ENCODE measurements at regions not wholly inside any gene's neighbourhood (a gene's known extent, or its start where the extent isn't known, plus 50 kb on each side); places are given as distances from the start of the nearest gene placed in this dataset.

GRCh38 chr2:121860758-121861227, 105.3 kb downstream of the TSN start:
- H3K4me1 Mint-ChIP-seq = no peaks in the 10 kb centered on the region
- H3K36me3 Mint-ChIP-seq = no peaks in the 10 kb centered on the region
- TF ChIP-seq CTCF (IDR thresholded peaks at IDR 0.05) = no peak
- intact Hi-C loops (cut with micrococcal nuclease) = no loop called here
- no peak overlapping the region for H3K27ac ChIP-seq (ENCODE audit: low read length)
- no peaks in the 10 kb centered on the region for H3K4me1 ChIP-seq (ENCODE audit: control insufficient read depth, insufficient read depth, low read length)
- 79% methylated on average over 2 of the region's 3 CpGs for WGBS (ENCODE audit: insufficient coverage)
- H3K9me3 Mint-ChIP-seq = no peaks in the 10 kb centered on the region
- H3K27me3 ChIP-seq (ENCODE audit: control insufficient read depth, insufficient read depth, low read length) = no peaks in the 10 kb centered on the region
- no peak for DNase-seq
- no peak for ATAC-seq
- H3K4me3 ChIP-seq (ENCODE audit: low read length) = no peak overlapping the region
- H3K4me3 Mint-ChIP-seq = no peak overlapping the region
- no peak overlapping the region for H3K27ac Mint-ChIP-seq
- no peaks in the 10 kb centered on the region for H3K9me3 ChIP-seq (ENCODE audit: control insufficient read depth, insufficient read depth, low read length)
- H3K36me3 ChIP-seq (ENCODE audit: control insufficient read depth, insufficient read depth, low read length) = no peaks in the 10 kb centered on the region
- H3K27me3 Mint-ChIP-seq (ENCODE audit: low read depth in 2 of 2) = peaks cover 30 to 54% of the 10 kb centered on the region in 2 donors

GRCh38 chr2:121862286-121862685, 106.8 kb downstream of the TSN start:
- no peaks in the 10 kb centered on the region for H3K9me3 Mint-ChIP-seq
- no peaks in the 10 kb centered on the region for H3K36me3 ChIP-seq (ENCODE audit: control insufficient read depth, insufficient read depth, low read length)
- no peaks in the 10 kb centered on the region for H3K4me1 Mint-ChIP-seq
- TF ChIP-seq CTCF (IDR thresholded peaks at IDR 0.05) = no peak
- ATAC-seq = no peak
- no peaks in the 10 kb centered on the region for H3K36me3 Mint-ChIP-seq
- no peaks in the 10 kb centered on the region for H3K4me1 ChIP-seq (ENCODE audit: control insufficient read depth, insufficient read depth, low read length)
- no peak overlapping the region for H3K4me3 ChIP-seq (ENCODE audit: low read length)
- DNase-seq = no peak
- H3K27me3 ChIP-seq (ENCODE audit: control insufficient read depth, insufficient read depth, low read length) = no peaks in the 10 kb centered on the region
- no peaks in the 10 kb centered on the region for H3K9me3 ChIP-seq (ENCODE audit: control insufficient read depth, insufficient read depth, low read length)
- no peak overlapping the region for H3K27ac Mint-ChIP-seq
- H3K4me3 Mint-ChIP-seq = no peak overlapping the region
- intact Hi-C loops (cut with micrococcal nuclease) = no loop called here
- H3K27ac ChIP-seq (ENCODE audit: low read length) = no peak overlapping the region
- H3K27me3 Mint-ChIP-seq (ENCODE audit: low read depth in 2 of 2) = peaks cover 17 to 41% of the 10 kb centered on the region in 2 donors
- WGBS (ENCODE audit: insufficient coverage) = 88% methylated on average over 4 of the region's 4 CpGs

- Mint-ChIP-seq H3K9me3 (no peaks in the 10 kb centered on the region), H3K4me1 (no peaks in the 10 kb centered on the region), H3K27me3 (ENCODE audit: low read depth in 2 of 2) (peaks cover 14 to 25% of the 10 kb centered on the region in 2 donors), H3K36me3 (no peaks in the 10 kb centered on the region), H3K27ac (no peak overlapping the region), H3K4me3 (no peak overlapping the region)
- Histone ChIP-seq H3K4me3 (ENCODE audit: low read length) (no peak overlapping the region), H3K27me3 (ENCODE audit: control insufficient read depth, insufficient read depth, low read length) (no peaks in the 10 kb centered on the region), H3K4me1 (ENCODE audit: control insufficient read depth, insufficient read depth, low read length) (no peaks in the 10 kb centered on the region), H3K27ac (ENCODE audit: low read length) (no peak overlapping the region), H3K36me3 (ENCODE audit: control insufficient read depth, insufficient read depth, low read length) (no peaks in the 10 kb centered on the region), H3K9me3 (ENCODE audit: control insufficient read depth, insufficient read depth, low read length) (no peaks in the 10 kb centered on the region)
- ATAC-seq = no peak
- no peak for TF ChIP-seq CTCF (IDR thresholded peaks at IDR 0.05)
- WGBS (ENCODE audit: insufficient coverage) = 71% methylated on average over 1 of the region's 2 CpGs
- DNase-seq = no peak
- intact Hi-C loops (cut with micrococcal nuclease) = no loop called here
These were observed 110.5 kb downstream of the TSN start for GRCh38 chr2:121865914-121866313.

- no peaks in the 10 kb centered on the region for H3K4me1 Mint-ChIP-seq
- no peak for TF ChIP-seq CTCF (IDR thresholded peaks at IDR 0.05)
- no peak overlapping the region for H3K4me3 Mint-ChIP-seq
- Histone ChIP-seq H3K27me3 (ENCODE audit: control insufficient read depth, insufficient read depth, low read length) (no peaks in the 10 kb centered on the region), H3K27ac (ENCODE audit: low read length) (no peak overlapping the region), H3K4me3 (ENCODE audit: low read length) (no peak overlapping the region), H3K36me3 (ENCODE audit: control insufficient read depth, insufficient read depth, low read length) (no peaks in the 10 kb centered on the region), H3K4me1 (ENCODE audit: control insufficient read depth, insufficient read depth, low read length) (no peaks in the 10 kb centered on the region), H3K9me3 (ENCODE audit: control insufficient read depth, insufficient read depth, low read length) (no peaks in the 10 kb centered on the region)
- intact Hi-C loops (cut with micrococcal nuclease) = no loop called here
- no peak for ATAC-seq
- WGBS (ENCODE audit: insufficient coverage) = 86% methylated on average over 6 of the region's 6 CpGs
- no peaks in the 10 kb centered on the region for H3K36me3 Mint-ChIP-seq
- H3K27ac Mint-ChIP-seq = no peak overlapping the region
- no peaks in the 10 kb centered on the region for H3K9me3 Mint-ChIP-seq
- DNase-seq = no peak
- peaks cover 9 to 18% of the 10 kb centered on the region in 2 donors for H3K27me3 Mint-ChIP-seq (ENCODE audit: low read depth in 2 of 2)
These were observed 111.3 kb downstream of the TSN start for GRCh38 chr2:121866789-121867188.

Data from natural killer cell (primary cell).